ENCODE measurements at regions not wholly inside any gene's neighbourhood (a gene's known extent, or its start where the extent isn't known, plus 50 kb on each side); places are given as distances from the start of the nearest gene placed in this dataset.

DNA sequence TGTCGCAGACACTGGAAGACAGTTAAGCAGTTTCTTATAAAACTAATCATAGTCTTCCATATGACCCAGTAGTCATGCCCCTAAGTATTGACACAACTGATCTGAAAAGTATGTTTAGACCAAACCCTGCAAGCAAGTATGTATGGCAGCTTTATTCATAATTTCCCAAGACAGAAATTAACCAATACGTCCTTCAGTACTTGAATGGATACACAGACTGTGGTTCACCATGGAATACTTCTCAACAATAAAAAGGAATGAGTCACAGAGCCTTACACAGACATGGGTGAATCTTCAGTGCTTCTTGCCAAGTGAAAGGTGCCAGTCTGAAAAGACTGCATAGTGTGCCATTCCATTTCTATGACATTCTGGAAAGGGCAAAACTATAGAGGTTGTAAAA is 50.2 kb upstream of the AKR1E2 start:
- DNase-seq = peak; percentile 85

DNA sequence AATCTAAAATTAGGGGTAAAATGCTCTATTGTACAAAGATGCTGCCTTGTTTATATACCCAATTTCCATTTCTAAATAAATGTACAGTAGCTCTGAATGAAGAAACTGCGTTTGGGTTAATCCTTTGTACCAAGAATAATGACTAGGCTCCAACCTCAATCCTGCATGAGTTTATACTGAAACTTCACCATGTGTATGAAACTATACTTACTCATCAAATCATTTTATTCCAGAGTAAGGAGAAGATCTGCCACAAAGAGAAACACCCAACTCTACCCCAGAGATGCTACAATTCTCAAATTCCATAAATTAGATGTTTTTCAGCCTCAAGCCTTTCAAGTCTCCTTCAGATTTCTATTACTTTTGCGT is 53.8 kb upstream of the AKR1E2 start:
- DNase-seq = no peak

DNA sequence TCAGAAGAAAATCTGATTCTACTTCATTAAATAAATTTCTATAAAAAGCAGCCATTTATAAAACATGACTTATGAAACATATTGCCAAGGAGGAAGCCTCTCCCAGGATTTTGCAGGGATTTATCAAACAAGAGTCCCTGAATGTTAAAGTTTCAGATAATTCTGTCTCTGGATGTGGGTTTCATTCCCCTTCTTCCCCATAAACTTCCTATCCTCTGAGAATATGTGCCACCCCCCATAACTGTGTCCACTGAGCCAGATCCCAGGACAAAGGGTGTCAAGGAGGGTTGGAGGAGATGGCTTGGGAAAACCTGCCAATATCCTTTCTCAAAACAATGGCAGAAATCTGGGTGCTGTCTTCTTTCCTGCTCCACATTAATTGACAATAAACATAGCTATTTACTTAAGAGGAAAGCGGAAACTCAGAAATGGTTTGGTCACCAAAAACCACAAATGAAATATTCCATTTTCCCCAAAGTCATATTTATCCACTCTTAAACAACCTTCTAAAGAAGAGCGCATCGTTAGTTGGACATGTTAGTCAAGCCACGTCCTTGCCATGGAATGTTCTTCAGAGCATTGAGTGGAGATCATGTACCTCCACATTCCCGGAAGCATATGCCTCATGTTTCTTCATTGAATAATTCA is 54.3 kb upstream of the AKR1E2 start:
- peak; percentile 85 for DNase-seq

DNA sequence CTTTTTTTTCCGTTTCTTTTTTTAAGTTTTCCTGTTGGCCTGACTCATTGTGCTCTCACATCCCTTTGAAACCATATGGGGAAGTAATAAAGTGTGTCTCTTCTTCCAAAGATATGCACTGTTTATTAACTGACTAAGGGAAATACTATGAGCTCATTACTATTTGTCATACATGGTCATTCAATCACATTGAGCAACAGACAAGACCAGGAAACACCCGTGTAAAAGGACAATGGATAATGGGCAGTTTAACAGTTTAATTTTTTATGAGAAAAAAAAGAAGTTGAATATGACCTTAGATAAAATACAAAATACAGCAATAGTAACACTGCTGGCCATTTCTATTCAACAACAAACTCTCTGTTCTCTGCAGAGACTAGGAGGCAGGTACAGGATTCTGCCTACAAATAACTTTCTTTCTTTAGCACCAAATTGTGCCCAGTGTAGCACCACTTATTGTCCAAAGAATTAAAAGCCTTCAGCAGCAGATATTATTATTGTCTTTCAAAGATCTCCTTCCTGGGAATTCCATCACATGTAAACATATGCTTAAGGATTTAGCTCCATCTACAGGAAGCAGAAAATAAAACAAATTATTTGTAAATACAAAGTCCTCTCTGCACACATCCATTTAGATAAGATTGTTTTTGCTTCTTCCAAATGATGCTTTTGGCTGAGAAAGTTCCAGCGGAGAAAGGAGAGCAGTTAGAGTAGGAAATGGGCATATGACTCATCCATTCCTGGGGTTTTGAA is 55.0 kb upstream of the AKR1E2 start:
- DNase-seq = peak; percentile 96

DNA sequence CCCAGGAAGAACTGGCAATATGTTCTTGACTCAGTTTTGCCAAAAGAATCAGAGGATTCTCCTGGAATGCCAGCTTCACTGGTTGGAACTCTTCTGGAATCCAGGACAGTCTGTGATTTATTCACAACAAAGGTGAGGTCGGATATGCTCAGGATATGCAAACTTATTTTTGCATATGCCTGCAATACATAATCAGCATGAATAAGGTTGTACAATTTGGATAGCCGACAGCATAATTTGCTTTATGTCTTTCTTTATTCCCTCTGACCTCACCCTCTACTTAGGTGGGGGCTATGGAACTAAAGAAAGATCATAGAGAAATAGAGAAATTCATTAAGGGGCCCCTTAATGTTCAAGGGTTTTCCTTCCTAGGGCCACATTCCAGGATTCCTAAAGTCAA is 57.6 kb upstream of the AKR1E2 start:
- DNase-seq = no peak

DNA sequence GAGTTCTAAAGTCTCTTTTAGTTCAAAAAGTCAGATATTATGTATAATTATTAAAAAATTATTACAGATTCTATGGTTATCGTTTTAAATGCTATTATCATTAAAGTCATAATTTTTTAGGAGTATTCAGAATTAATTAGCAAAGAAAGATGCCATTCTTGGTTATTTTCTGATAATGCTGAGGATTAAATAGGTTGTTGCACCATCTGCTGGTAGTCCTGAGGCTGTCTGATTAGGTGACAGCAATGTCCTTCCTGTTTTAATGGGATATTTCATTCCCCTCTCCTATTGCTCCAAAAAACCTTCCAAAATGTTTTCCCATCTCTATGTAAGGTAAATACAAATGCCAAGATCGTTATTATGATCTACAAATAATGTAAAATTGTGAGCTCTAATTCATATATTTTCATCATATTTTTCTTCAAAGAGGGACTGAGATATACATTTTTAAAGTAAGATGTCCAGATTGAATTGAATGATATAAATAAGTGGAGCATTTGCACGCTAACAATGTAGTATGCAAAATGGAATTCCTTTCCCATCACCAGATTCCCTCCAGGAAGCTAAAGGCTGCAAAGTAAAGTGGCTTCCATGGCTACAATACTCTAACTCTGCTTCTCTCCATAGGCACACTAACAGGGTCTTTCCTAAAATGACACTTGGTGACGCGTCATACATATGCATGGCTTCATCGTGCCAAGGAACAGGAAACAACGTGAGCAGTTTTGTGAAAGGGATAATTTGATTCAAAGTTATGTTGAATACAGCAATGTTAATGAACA is 58.8 kb upstream of the AKR1E2 start:
- peak; percentile 67 for DNase-seq

DNA sequence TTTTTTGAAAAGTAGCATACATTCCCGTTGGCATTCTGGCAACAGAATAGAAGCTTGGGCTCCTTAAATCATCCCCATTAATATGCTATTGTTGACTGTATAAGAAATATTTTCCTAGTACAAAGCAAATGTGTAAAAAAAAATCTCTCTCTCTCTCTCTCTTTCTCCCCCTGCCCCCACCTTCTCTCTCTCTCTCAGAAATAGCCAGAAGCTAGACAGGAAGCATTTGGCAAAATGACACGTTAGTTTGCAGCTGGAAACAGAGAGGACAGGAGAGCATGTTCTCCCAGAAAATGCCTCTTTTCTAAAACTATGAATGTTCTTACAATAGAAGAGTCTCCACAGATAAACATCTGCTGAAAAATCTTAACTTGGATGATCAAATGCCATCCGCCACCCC is 59.6 kb upstream of the AKR1E2 start:
- DNase-seq = no peak

DNA sequence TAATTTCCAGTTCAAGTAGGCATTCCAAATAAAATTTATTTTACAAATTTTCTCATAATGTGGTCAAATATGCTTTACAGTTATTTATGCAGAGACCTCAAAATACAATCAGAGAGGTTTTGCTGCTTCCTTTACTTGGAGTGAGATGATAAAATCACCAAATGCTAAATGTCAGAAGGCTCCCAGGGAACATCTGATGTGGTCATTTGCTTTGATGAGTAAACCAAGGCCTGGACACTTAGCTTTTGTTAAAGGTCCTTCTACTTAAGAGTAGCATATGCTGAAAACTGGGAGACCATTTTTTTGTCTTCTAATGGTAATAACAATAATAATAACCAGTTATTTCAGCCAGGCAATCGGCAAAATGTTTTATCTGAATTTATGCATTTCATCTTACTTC is 60.6 kb upstream of the AKR1E2 start:
- no peak for DNase-seq

DNA sequence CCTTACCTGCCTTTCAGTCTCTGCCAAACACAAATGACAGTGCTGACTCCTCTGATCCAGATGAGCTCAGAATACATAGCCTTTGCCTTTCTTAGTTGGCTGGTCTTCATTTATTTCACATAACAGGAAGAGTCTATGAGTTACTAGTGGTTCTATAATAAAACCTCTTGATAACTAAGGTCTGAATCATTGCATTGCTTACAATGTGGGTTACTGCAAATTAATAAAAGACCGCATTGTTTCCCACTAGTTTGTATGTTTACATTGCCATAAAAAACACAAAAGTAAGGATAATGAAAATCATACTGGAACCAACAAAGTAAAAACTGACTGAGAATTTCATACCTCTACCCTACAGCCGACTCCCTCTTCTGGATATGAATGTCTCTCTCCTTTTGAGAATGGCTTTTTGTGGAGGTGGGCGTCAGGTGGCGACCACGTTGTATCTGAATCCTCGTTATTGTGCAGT is 62.0 kb upstream of the AKR1E2 start:
- peak; percentile 90 for DNase-seq

DNA sequence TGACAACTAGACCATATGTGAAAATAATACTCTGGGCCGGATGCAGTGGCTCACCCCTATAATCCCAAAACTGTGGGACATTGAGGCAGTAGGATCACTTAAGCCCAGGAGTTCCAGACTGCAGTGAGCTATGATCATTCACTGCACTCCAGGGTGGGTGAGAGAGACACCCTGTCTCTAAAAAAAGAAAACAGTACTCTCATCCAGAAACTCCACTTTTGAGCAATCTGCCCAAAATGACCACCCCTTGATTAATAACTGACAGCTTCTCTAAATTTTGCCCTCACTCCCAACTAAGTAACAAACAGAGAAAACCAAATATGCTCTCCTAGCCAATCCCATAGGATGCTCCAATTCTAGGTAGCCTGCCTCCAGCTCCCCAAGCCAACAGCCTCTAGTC is 62.5 kb upstream of the AKR1E2 start:
- DNase-seq = no peak

DNA sequence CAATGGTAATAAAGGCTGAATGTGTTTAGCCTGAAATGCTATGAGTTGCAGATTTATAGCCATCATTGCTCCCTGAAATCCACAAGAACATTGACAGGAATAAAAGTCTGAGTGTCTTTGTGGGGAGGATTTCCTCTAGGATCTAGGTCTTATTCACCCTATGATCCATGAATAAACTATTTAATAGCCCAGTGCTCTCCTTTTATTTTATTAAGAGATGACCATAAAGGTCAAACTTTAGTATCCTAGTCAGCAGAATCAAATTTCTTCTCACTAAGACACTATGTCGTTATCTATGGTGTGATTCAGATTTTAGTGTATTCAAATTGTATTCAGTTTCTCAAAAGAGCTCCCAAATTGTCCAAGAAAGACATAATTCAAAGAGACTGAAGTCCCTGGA is 67.8 kb upstream of the AKR1E2 start:
- DNase-seq = peak; percentile 31

DNA sequence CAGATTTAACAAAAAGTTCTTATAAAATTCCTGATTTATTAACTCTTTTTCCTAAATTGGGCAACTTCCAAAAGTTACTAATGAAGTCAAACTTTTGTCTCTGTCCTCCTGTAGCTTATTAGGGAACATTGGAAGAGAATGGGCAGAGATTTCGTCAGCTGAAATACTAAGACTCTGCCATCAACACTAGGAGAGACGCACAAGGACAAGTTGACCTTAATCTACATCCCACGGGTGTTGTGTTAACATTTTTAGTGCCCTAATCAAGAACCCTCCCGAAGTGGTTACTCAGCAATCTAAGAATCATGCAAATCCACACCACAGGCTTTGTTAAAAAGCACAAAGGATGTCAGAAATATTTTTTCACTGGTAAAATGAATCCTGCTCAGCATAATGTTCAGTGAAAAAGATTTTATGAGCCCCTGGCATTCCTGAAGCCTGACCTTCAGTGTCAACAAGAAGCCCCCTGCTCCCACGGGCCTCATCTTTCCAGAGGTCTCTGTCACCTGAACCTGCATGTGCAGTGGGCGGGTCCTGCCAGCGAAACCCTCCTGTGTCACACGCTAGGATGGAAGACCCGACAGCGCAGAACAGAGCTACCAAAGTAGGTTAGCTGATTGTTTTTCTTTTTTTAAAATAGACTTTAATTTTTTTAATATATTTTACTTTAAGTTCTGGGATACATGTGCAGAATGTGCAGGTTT is 70.6 kb upstream of the AKR1E2 start:
- DNase-seq = no peak

DNA sequence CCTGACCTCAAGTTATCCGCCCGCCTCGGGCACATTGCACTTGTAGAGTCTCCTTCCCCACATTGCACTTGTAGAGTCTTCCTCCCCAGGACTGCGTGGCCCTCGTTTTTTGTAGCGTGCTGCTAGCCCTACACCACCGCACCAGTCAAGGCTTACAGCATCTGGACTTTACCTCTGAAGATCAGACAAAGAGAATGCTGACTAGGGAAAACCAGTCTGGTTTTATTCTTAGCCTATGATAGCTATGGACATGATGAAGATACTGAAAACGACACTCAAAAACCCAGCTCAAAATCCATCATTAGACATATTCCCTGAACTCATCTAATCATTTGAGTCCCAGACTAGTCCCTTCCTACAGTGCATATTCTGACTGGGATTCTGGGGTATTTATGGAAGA is 71.9 kb upstream of the AKR1E2 start:
- DNase-seq = no peak

DNA sequence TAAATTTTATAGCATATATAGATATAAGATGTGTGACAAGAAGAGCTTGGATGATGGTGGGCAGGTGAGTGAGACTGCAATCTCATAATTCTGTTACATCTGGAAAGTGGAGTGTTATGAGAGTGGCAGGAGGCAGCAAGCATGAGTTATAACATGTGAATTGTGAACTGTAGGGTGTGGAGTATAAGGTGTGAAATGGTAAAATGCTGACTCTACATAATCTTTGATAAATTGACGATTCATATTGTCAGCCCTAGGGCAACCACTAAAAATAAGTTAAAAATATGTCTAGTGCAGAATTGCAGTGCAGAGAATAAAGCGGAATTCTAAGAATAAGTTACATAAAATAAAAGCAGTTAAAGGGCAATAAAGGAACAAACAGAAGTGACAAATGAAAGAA is 74.8 kb upstream of the AKR1E2 start:
- DNase-seq = no peak

DNA sequence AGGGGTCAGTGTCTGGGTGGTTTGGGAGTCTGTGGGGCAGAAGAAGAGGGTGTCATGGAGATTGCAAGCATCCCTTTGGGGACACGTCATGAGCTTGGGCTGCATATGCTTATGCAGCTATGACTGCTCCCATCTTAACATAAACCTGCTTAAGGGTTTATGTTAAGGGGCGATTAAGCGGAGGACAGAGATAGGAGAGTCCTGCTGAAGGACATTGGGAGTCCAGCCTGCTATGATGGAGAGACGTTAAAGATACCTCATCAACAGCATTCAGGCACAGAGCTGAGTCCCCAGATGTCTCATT is 76.8 kb upstream of the AKR1E2 start:
- no peak for DNase-seq

DNA sequence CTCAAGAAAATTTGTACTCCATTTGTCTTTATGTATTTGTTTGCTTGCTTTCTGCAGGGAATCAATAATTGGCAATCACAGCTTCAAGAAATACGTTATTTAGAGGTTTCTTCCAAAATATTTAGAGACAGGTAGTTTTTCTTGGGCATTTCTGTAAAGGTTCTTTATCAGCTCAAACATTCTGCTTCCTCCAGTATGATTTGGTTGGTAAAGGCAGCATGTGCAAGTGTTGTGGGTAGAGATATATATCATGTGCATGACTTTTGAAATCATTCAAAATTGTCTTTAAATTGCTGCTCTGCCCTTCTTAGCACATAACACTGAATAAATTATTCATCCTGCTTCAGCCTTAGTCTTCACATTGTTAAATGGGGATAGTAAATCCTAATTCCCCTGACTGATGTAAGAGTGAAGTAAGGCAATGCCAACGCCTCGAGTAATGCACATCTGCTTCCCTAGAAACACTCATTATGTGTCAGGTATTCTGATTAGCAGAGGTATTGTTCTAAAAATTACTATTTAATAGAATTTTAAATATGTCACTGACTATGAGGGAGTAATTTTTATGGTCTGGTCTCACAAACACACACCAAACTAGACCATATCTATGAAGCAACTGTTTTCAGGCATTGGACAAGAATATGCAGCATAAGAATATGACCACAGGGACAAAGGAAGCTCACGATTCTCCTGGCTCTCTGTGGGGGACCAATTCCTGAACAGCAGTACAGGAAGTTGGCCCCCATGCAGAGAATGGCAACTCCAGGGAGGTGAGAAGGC is 77.3 kb upstream of the AKR1E2 start:
- no peak for DNase-seq

DNA sequence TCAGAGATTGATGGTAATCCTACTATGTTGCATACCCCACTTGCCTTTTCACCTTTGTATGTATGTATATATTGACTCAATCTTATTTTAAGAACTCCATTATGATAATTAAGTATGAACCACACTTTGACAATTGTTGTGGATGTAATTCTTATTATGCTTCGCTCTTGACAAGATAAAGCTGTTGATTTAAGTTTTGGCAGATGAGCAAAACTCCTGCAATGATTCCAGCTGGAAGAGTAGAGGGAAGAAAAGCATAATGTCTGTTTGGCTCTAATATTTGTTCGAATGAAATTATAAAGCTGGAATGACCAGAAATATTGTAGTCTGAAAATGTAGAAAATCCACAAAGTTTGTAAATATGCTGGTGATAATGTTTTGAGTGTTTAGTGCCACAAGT is 83.8 kb upstream of the AKR1E2 start:
- no peak for DNase-seq

DNA sequence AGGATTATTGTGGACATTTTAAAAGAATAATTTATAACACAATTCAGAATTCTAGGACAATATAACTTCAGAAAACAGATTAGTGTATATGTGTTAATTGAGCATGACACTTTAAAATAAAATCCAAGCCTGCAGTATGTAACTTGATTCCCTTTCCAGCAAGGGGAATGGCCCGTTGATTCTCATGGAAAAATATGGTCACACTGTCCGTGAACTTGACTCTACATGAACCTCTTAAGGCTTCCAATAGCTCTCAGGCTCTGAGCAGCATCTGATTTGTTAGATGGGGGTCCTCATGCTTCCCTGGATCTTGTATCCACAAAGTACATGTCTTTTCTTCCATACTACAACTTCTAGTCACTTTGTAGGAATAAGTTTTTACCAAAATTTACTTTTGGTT is 85.5 kb upstream of the AKR1E2 start:
- DNase-seq = no peak

DNA sequence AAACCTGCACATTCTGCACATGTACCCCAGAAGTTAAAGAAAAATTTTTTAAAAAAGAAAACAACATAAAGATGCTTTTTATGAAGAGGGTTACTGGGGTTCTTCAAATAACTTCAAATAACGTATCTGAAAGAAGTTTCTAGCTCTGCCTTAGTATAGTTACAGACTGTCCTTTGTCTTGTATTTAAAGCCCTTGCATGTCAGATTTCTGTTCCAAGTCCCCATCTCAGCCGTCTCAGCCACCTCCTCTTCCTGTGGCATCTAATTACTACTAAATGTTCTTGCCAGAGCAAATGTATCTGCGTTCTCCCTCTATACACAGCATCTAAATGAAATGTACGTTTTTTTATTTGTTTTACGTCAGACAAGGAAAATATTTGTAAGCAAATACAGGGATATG is 89.4 kb upstream of the AKR1E2 start:
- DNase-seq = no peak

DNA sequence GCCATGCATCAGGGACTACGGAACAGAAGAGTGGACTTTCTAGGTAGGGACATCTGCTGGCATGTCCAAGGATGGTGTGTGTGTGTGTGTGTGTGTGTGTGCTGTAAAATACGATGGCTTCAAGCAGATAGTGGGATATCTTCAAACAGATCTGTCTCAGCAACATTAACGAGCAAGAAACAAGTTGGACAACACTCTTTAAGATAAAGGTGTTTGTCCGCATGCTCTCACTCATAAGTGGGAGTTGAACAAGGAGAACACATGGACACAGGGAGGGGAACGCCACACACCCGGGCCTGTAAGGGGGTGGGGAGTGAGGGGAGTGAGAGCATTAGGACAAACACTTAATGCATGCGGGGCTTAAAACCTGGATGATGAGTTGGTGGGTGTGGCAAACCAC is 89.8 kb upstream of the AKR1E2 start:
- no peak for DNase-seq

DNA sequence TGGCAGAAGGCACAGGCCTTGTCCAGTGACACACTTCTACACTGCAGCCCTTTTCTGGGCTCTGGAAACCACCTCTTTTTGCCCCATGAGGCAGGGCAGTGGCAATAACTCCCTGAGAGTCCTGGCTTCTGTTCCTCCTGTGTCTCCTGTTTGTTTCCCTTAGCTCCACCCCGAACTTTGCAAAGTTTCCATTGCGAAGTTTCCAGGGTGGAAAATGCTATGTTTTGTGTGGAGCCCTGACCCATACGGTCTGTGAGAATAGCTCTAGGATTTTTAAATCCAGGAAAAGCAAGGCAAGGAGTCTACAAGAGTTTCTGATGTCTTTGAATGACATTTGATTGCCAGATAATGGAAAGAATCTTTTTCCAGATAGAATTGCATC is 92.2 kb upstream of the AKR1E2 start:
- no peak for DNase-seq

DNA sequence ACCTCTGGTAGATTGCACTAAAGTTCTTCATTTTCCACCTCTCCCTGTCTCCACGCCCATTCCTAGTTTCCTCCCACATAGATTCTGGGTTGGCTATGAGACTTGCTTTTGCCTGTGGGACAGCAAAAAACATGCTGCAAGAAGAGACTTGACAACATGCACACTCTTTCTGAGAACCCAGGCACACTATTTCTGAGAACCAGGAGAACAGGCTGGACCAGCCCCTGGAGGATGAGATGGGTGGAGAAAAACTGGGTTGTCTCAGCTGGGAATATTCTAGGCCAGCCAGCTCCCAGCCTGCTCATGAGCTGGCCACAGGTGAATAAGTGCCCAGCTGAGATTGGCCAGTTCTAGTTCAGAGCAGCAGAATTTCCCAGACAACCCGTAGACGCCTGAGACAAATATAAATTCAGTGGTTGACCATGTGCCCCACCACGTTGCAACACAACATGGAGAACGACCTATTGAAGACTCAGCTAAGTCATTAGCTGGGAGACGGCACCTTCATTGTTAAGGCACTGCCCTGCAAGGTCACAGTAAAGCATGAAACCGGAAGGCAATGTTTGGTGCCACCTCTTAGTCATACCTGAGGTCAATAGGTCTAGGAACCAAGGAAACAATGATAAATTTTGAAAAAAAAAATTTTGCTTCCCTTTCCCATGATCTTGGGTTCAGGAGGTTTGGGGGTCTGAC is 92.7 kb upstream of the AKR1E2 start:
- no peak for DNase-seq

Data from fibroblast of skin of right quadriceps (primary cell).